GM23338 (cell line): ENCODE measurements at regions not wholly inside any gene's neighbourhood (a gene's known extent, or its start where the extent isn't known, plus 50 kb on each side); places are given as distances from the start of the nearest gene placed in this dataset.

ENCODE experiments used
- ATAC-seq: fragments of 200-7000 bp; cut with Tn5 transposase; 3 replicates; pipeline ENCODE4 v1.9.1; 2020
- DNase-seq: peaks from one replicate; pipeline ENCODE4 v3.0.0-alpha.2; 2015; ENCODE audit warnings: low spot score
- H2AFZ ChIP-seq: fragments of 200-600 bp; sonication (generic); 2 replicates; pipeline ENCODE4 v1.8.0; 2016; ENCODE audit warnings: antibody characterized with exemption, mild to moderate bottlenecking, moderate library complexity
- H3F3A ChIP-seq: fragments of 200-600 bp; sonication (generic); replicated peaks from 2 replicates; pipeline ENCODE4 v1.8.0; 2017; ENCODE audit warnings: antibody characterized with exemption, mixed run types, low read depth
- H3K27ac ChIP-seq: fragments of 200-600 bp; sonication (generic); 2 replicates; pipeline ENCODE4 v1.6.1; 2016; ENCODE audit warnings: low read depth
- H3K27me3 ChIP-seq: fragments of 200-600 bp; sonication (generic); 2 replicates; pipeline ENCODE4 v1.8.0; 2016; ENCODE audit warnings: mild to moderate bottlenecking, mixed run types, moderate library complexity; ENCODE audit not compliant: insufficient read depth
- H3K36me3 ChIP-seq: fragments of 200-600 bp; sonication (generic); 2 replicates; pipeline ENCODE4 v1.8.0; 2016; ENCODE audit warnings: mild to moderate bottlenecking; ENCODE audit not compliant: insufficient read depth
- H3K4me1 ChIP-seq: fragments of 200-600 bp; sonication (generic); 2 replicates; pipeline ENCODE4 v1.8.0; 2016; ENCODE audit warnings: mild to moderate bottlenecking, moderate library complexity; ENCODE audit not compliant: insufficient read depth
- H3K4me2 ChIP-seq: fragments of 200-600 bp; sonication (generic); 2 replicates; pipeline ENCODE4 v1.7.1; 2017; ENCODE audit warnings: mixed run types
- H3K4me3 ChIP-seq: fragments of 200-600 bp; sonication (generic); 2 replicates; pipeline ENCODE4 v1.6.1; 2016; ENCODE audit warnings: mixed run types
- H3K79me2 ChIP-seq: fragments of 200-600 bp; sonication (generic); replicated peaks from 2 replicates; pipeline ENCODE4 v1.8.0; 2017; ENCODE audit warnings: mild to moderate bottlenecking; ENCODE audit not compliant: insufficient read depth
- H3K9me2 ChIP-seq: fragments of 200-600 bp; sonication (generic); 2 replicates; pipeline ENCODE4 v1.8.0; 2017; ENCODE audit not compliant: insufficient read depth
- H4K20me1 ChIP-seq: fragments of 200-600 bp; sonication (generic); replicated peaks from 2 replicates; pipeline ENCODE4 v1.8.0; 2017; ENCODE audit warnings: mild to moderate bottlenecking; ENCODE audit not compliant: insufficient read depth
- H3K27ac Mint-ChIP-seq: 2 replicates; pipeline ENCODE4 v1.8.0; 2020; ENCODE audit warnings: inconsistent platforms, mild to moderate bottlenecking, moderate library complexity, mixed read lengths
- H3K27me3 Mint-ChIP-seq: 3 replicates; pipeline ENCODE4 v1.8.0; 2022; ENCODE audit warnings: low read depth, mild to moderate bottlenecking, moderate library complexity, mixed read lengths, inconsistent platforms; ENCODE audit not compliant: insufficient read depth, poor library complexity
- H3K36me3 Mint-ChIP-seq: 3 replicates; pipeline ENCODE4 v1.8.0; 2021; ENCODE audit warnings: low read depth, mild to moderate bottlenecking, inconsistent platforms, moderate library complexity, mixed read lengths
- H3K4me1 Mint-ChIP-seq: 3 replicates; pipeline ENCODE4 v1.8.0; 2020; ENCODE audit warnings: mild to moderate bottlenecking, inconsistent platforms, mixed read lengths
- H3K4me3 Mint-ChIP-seq: 3 replicates; pipeline ENCODE4 v1.8.0; 2021; ENCODE audit warnings: moderate library complexity, mild to moderate bottlenecking, inconsistent platforms, mixed read lengths
- H3K9me3 Mint-ChIP-seq: 3 replicates; pipeline ENCODE4 v1.8.0; 2020; ENCODE audit warnings: moderate library complexity, mild to moderate bottlenecking, inconsistent platforms, mixed read lengths
- ETS1 ChIP-seq: IDR thresholded peaks from 2 replicates; pipeline ENCODE4 v1.6.1; 2016; ENCODE audit warnings: antibody characterized with exemption
- EZH2 ChIP-seq: fragments of 200-600 bp; sonication (generic); IDR thresholded peaks from one replicate; pipeline ENCODE4 v1.8.0; 2017; ENCODE audit warnings: antibody characterized with exemption, mild to moderate bottlenecking, low read depth; ENCODE audit not compliant: unreplicated experiment
- EZH2phosphoT487 ChIP-seq: fragments of 200-600 bp; sonication (generic); IDR thresholded peaks from one replicate; pipeline ENCODE4 v1.8.1; 2018; ENCODE audit warnings: antibody characterized with exemption; ENCODE audit not compliant: unreplicated experiment
- NANOG ChIP-seq: IDR thresholded peaks from 2 replicates; pipeline ENCODE4 v1.6.1; 2016; ENCODE audit warnings: antibody characterized with exemption, borderline replicate concordance
- REST ChIP-seq: IDR thresholded peaks from one replicate; pipeline ENCODE4 v1.6.1; 2018; ENCODE audit warnings: antibody characterized with exemption; ENCODE audit not compliant: unreplicated experiment
- STAT1 ChIP-seq: IDR thresholded peaks from one replicate; pipeline ENCODE4 v1.6.1; 2016; ENCODE audit warnings: antibody characterized with exemption; ENCODE audit not compliant: unreplicated experiment
- ZNF462 ChIP-seq: fragments of 250-450 bp; sonication (Bioruptor Pico); IDR thresholded peaks from 2 replicates; pipeline ENCODE4 v1.5.0; 2020; ENCODE audit warnings: mild to moderate bottlenecking, moderate library complexity

- no peaks in the 10 kb centered on the region for H4K20me1 ChIP-seq
- Mint-ChIP-seq H3K36me3 (no peaks in the 10 kb centered on the region; the same call in 2 of the 3 replicates), H3K27ac (peak overlapping the region; percentile 86; the same call in 1 of the 2 replicates), H3K9me3 (0 out of 3 replicates have a peak, but pooled peaks cover 4% of the 10 kb centered on the region), H3K4me3 (no peak overlapping the region), H3K4me1 (peaks cover 6% of the 10 kb centered on the region), H3K27me3 (peaks cover 12% of the 10 kb centered on the region)
- H3K4me1 ChIP-seq: no peaks in the 10 kb centered on the region
- no peaks in the 10 kb centered on the region for H3F3A ChIP-seq
- H3K4me3 ChIP-seq: no peak overlapping the region
- ATAC-seq (no peak), DNase-seq (no peak)
- H3K79me2 ChIP-seq: no peaks in the 10 kb centered on the region
- no peak overlapping the region for H2AFZ ChIP-seq
- no peak overlapping the region for H3K27ac ChIP-seq
- no peaks in the 10 kb centered on the region for H3K27me3 ChIP-seq
- TF ChIP-seq EZH2phosphoT487 (no peak), STAT1 (no peak), ETS1 (no peak), REST (no peak), ZNF462 (no peak), EZH2 (no peak), NANOG (no peak)
- no peaks in the 10 kb centered on the region for H3K9me2 ChIP-seq
- H3K36me3 ChIP-seq: no peaks in the 10 kb centered on the region
- H3K4me2 ChIP-seq: no peak overlapping the region
Observed at GRCh38 chr15:99450896-99451358, 114.9 kb upstream of the MEF2A start.
